ENCODE measurements at regions not wholly inside any gene's neighbourhood (a gene's known extent, or its start where the extent isn't known, plus 50 kb on each side); places are given as distances from the start of the nearest gene placed in this dataset.

DNA sequence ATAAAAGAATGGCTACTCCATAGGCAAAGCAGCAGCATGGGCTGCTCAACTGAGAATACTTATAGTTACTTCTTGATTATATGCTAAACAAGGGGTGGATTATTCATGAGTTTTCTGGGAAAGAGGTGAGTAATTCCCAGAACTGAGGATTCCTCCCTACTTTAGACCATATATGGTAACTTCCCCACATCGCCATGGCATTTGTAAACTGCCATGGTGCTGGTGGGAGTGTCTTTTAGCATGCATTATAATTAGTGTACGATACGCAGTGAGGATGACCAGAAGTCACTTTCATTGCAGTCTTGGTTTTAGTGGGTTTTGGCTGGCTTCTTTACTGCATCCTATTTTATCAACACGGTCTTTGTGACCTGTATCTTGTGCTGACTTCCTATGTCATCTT, 141.5 kb downstream of the MAGEB17 start:
- H3K36me3 ChIP-seq (ENCODE audit: control insufficient read depth, insufficient read depth, low read length), result no peaks in the 10 kb centered on the region
- ATAC-seq, result no peak
- in situ Hi-C loops (cut with HindIII; ENCODE audit: low pct_unique_long_range_greater_than_20kb, low sequenced_read_pairs), result no loop called here
- no peak overlapping the region for H3K27ac ChIP-seq (ENCODE audit: low read length)
- DNase-seq (ENCODE audit: low read depth, low spot score), result no peak
- BruUV-seq (replicated peaks), result no TSS peak
- POLR2A ChIA-PET, result no interaction called here
- no peaks in the 10 kb centered on the region for H3K9me3 ChIP-seq (ENCODE audit: control insufficient read depth, insufficient read depth, low read depth, low read length)
- CTCF ChIA-PET, result no interaction called here
- no peak for TF ChIP-seq SIN3A (IDR thresholded peaks at IDR 0.05; ENCODE audit: borderline replicate concordance, insufficient read depth, low read depth, low read length)
- no peak for TF ChIP-seq TCF7L2 (IDR thresholded peaks at IDR 0.05; ENCODE audit: low read depth, low read length)
- no peaks in the 10 kb centered on the region for H3K4me1 ChIP-seq (ENCODE audit: control insufficient read depth, insufficient read depth, low read length)
- no peaks in the 10 kb centered on the region for H3K27me3 ChIP-seq (ENCODE audit: control insufficient read depth, insufficient read depth, low read length)
- intact Hi-C loops (cut with micrococcal nuclease; ENCODE audit: unreplicated experiment), result no loop called here
- H3K4me3 ChIP-seq (ENCODE audit: low read depth in 2 of 2, low read length in 2 of 2), result no peak overlapping the region

DNA sequence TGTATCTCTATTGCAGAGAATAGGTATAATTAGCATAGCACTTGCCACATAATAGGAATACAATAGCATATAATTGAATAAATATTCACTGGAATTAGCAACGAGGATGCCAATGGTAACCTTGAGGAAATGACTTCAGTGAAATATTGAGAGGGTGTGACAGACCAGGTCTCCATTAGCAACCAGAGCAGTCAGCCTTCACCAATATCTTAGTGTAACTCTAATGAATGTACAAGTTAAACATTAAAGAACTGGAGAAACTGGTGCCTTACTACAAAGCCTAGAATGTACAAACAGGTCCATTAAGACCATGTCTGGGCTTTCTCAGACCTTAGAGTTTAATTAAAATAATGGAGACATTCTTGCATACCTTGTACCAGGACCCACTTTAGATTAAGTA, 143.0 kb downstream of the MAGEB17 start:
- ChIA-PET CTCF (interaction anchor here (0.6 kb wide), 1 partner anchor 108 kb away, joined by 14 read pairs; no protein-coding TSS in a partner anchor), POLR2A (no interaction called here)
- intact Hi-C loops (cut with micrococcal nuclease; ENCODE audit: unreplicated experiment), result no loop called here
- H3K4me3 ChIP-seq (ENCODE audit: low read depth in 2 of 2, low read length in 2 of 2), result no peak overlapping the region
- no peaks in the 10 kb centered on the region for H3K4me1 ChIP-seq (ENCODE audit: control insufficient read depth, insufficient read depth, low read length)
- no TSS peak for BruUV-seq (replicated peaks)
- no peaks in the 10 kb centered on the region for H3K9me3 ChIP-seq (ENCODE audit: control insufficient read depth, insufficient read depth, low read depth, low read length)
- TF ChIP-seq POLR2AphosphoS5 (IDR thresholded peaks at IDR 0.05; ENCODE audit: low read depth, low read length), result no peak
- no peak for TF ChIP-seq REST (IDR thresholded peaks at IDR 0.05; ENCODE audit: insufficient read depth in 1 of 2, low read depth in 2 of 2, low read length in 1 of 2)
- TF ChIP-seq TCF7L2 (IDR thresholded peaks at IDR 0.05; ENCODE audit: low read depth, low read length), result no peak
- TF ChIP-seq, protein P1, sequence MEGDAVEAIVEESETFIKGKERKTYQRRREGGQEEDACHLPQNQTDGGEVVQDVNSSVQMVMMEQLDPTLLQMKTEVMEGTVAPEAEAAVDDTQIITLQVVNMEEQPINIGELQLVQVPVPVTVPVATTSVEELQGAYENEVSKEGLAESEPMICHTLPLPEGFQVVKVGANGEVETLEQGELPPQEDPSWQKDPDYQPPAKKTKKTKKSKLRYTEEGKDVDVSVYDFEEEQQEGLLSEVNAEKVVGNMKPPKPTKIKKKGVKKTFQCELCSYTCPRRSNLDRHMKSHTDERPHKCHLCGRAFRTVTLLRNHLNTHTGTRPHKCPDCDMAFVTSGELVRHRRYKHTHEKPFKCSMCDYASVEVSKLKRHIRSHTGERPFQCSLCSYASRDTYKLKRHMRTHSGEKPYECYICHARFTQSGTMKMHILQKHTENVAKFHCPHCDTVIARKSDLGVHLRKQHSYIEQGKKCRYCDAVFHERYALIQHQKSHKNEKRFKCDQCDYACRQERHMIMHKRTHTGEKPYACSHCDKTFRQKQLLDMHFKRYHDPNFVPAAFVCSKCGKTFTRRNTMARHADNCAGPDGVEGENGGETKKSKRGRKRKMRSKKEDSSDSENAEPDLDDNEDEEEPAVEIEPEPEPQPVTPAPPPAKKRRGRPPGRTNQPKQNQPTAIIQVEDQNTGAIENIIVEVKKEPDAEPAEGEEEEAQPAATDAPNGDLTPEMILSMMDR (IDR thresholded peaks at IDR 0.05), result no peak
- no peak for TF ChIP-seq SIN3A (IDR thresholded peaks at IDR 0.05; ENCODE audit: borderline replicate concordance, insufficient read depth, low read depth, low read length)
- no peaks in the 10 kb centered on the region for H3K27me3 ChIP-seq (ENCODE audit: control insufficient read depth, insufficient read depth, low read length)
- DNase-seq (ENCODE audit: low read depth, low spot score) (no peak), ATAC-seq (no peak)
- H3K36me3 ChIP-seq (ENCODE audit: control insufficient read depth, insufficient read depth, low read length), result no peaks in the 10 kb centered on the region
- no peak overlapping the region for H3K27ac ChIP-seq (ENCODE audit: low read length)
- in situ Hi-C loops (cut with HindIII; ENCODE audit: low pct_unique_long_range_greater_than_20kb, low sequenced_read_pairs), result no loop called here

DNA sequence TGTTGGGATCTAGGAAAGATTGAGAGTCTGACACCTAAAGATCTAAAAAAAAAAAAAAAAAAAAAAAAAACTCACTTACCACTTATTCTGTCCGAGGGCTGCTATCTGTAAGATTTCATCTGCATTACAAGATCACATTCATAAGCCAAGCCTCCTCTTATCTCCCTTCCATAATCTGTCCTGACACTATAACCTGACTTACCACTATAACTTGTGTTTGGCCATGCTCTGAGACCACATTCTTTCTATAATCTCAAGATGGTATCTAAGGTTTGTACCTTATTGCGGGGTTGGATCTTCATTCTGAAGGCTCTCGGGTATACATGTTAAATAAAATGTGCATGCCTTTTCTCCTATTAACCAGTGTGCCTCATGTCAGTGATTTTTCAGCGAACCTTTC, 144.4 kb downstream of the MAGEB17 start:
- in situ Hi-C loops (cut with HindIII; ENCODE audit: low pct_unique_long_range_greater_than_20kb, low sequenced_read_pairs) (no loop called here), intact Hi-C loops (cut with micrococcal nuclease; ENCODE audit: unreplicated experiment) (no loop called here)
- no peak for TF ChIP-seq TCF7L2 (IDR thresholded peaks at IDR 0.05; ENCODE audit: low read depth, low read length)
- TF ChIP-seq, protein P1 (IDR thresholded peaks at IDR 0.05), result no peak
- TF ChIP-seq POLR2AphosphoS5 (IDR thresholded peaks at IDR 0.05; ENCODE audit: low read depth, low read length), result no peak
- TF ChIP-seq SIN3A (IDR thresholded peaks at IDR 0.05; ENCODE audit: borderline replicate concordance, insufficient read depth, low read depth, low read length), result no peak
- no peak for TF ChIP-seq REST (IDR thresholded peaks at IDR 0.05; ENCODE audit: insufficient read depth in 1 of 2, low read depth in 2 of 2, low read length in 1 of 2)
- Histone ChIP-seq H3K36me3 (ENCODE audit: control insufficient read depth, insufficient read depth, low read length) (no peaks in the 10 kb centered on the region), H3K27ac (ENCODE audit: low read length) (no peak overlapping the region), H3K4me3 (ENCODE audit: low read depth in 2 of 2, low read length in 2 of 2) (no peak overlapping the region), H3K4me1 (ENCODE audit: control insufficient read depth, insufficient read depth, low read length) (no peaks in the 10 kb centered on the region), H3K27me3 (ENCODE audit: control insufficient read depth, insufficient read depth, low read length) (no peaks in the 10 kb centered on the region), H3K9me3 (ENCODE audit: control insufficient read depth, insufficient read depth, low read depth, low read length) (no peaks in the 10 kb centered on the region)
- POLR2A ChIA-PET, result no interaction called here
- ATAC-seq (no peak), DNase-seq (ENCODE audit: low read depth, low spot score) (no peak)
- BruUV-seq (replicated peaks), result no TSS peak
- CTCF ChIA-PET, result no interaction called here
